SK-N-SH (cell line): ENCODE measurements at regions not wholly inside any gene's neighbourhood (a gene's known extent, or its start where the extent isn't known, plus 50 kb on each side); places are given as distances from the start of the nearest gene placed in this dataset.

Source experiments
- CTCF ChIA-PET: fragments of 300-600, 350-600 bp; formaldehyde crosslinking; extraction: SDS; loops from one replicate; lab custom pipeline; 2021; lab: Yijun Ruan, JAX
- POLR2A ChIA-PET: fragments of 350-600 bp; sonication (Branson Sonifier 250); formaldehyde crosslinking; extraction: SDS; loops from one replicate; lab custom pipeline; 2020; ENCODE audit warnings: antibody characterized with exemption, inconsistent platforms; lab: Yijun Ruan, JAX
- DNase-seq: peaks from one replicate; pipeline ENCODE4 v3.0.0; 2012
- H2AFZ ChIP-seq: fragments of 200-600 bp; sonication (generic); 2 replicates; pipeline ENCODE4 v1.8.1; 2016; ENCODE audit warnings: antibody characterized with exemption, mild to moderate bottlenecking, low read depth
- H3F3A ChIP-seq: fragments of 200-600 bp; sonication (generic); replicated peaks from 2 replicates; pipeline ENCODE3; 2016; ENCODE audit warnings: antibody characterized with exemption, mild to moderate bottlenecking; ENCODE audit not compliant: insufficient read depth
- H3K27ac ChIP-seq, 2 experiments: fragments of 200-500 bp in 1 of 2; fragments of 200-600 bp in 1 of 2; sonication (Bioruptor generic) in 1 of 2; sonication (generic), shearing (Covaris generic) in 1 of 2; 2 replicates each; pipeline versions ENCODE4 v1.5.1 to v1.6.1; 2014 to 2016; ENCODE audit warnings: low read depth in 2 of 2, inconsistent platforms in 1 of 2, low read length in 1 of 2, mild to moderate bottlenecking in 1 of 2, mixed read lengths in 1 of 2
- H3K27me3 ChIP-seq: fragments of 200-600 bp; sonication (generic), shearing (Covaris generic); 2 replicates; pipeline ENCODE4 v1.6.1; 2016; ENCODE audit warnings: mixed run types; ENCODE audit not compliant: insufficient read depth
- H3K36me3 ChIP-seq, 2 experiments: fragments of 200-500 bp in 1 of 2; fragments of 200-600 bp in 1 of 2; sonication (Bioruptor generic) in 1 of 2; sonication (generic) in 1 of 2; replicated peaks in 1 of 2; 2 replicates each; pipeline versions ENCODE3 to v1.5.1; 2014 to 2016; ENCODE audit warnings: low read length in 1 of 2, mild to moderate bottlenecking in 1 of 2; ENCODE audit not compliant: insufficient read depth in 2 of 2, control insufficient read depth in 1 of 2
- H3K4me1 ChIP-seq, 2 experiments: fragments of 200-500 bp in 1 of 2; fragments of 200-600 bp in 1 of 2; sonication (Bioruptor generic) in 1 of 2; sonication (generic), shearing (Covaris generic) in 1 of 2; 2 replicates each; pipeline versions ENCODE4 v1.5.1 to v1.6.1; 2014 to 2016; ENCODE audit warnings: low read depth in 1 of 2, low read length in 1 of 2, mixed run types in 1 of 2; ENCODE audit not compliant: insufficient read depth in 2 of 2, control insufficient read depth in 1 of 2
- H3K4me2 ChIP-seq: fragments of 200-600 bp; sonication (generic), shearing (Covaris generic); 2 replicates; pipeline ENCODE4 v1.6.1; 2017; ENCODE audit warnings: mixed run types
- H3K4me3 ChIP-seq, 2 experiments: fragments of 200-500 bp in 1 of 2; fragments of 200-600 bp in 1 of 2; sonication (Bioruptor generic) in 1 of 2; sonication (generic), shearing (Covaris generic) in 1 of 2; 2 replicates each; pipeline versions ENCODE4 v1.5.1 to v1.8.1; 2014 to 2016; ENCODE audit warnings: low read depth in 2 of 2, inconsistent platforms in 1 of 2, low read length in 1 of 2, mild to moderate bottlenecking in 1 of 2, mixed read lengths in 1 of 2, moderate library complexity in 1 of 2
- H3K79me2 ChIP-seq: fragments of 200-600 bp; sonication (generic); 2 replicates; pipeline ENCODE4 v1.8.1; 2017; ENCODE audit warnings: mild to moderate bottlenecking; ENCODE audit not compliant: insufficient read depth
- H3K9ac ChIP-seq: fragments of 200-600 bp; sonication (generic); 2 replicates; pipeline ENCODE4 v1.6.1; 2017; ENCODE audit warnings: mixed run types
- H3K9me2 ChIP-seq: fragments of 200-600 bp; sonication (generic); 2 replicates; pipeline ENCODE4 v1.6.1; 2017; ENCODE audit warnings: mixed run types
- H3K9me3 ChIP-seq: fragments of 200-600 bp; sonication (generic); 2 replicates; pipeline ENCODE4 v1.6.1; 2017; ENCODE audit warnings: mixed run types, mild to moderate bottlenecking, moderate library complexity
- H4K20me1 ChIP-seq: fragments of 200-600 bp; sonication (generic); 2 replicates; pipeline ENCODE4 v1.6.1; 2017; ENCODE audit warnings: mild to moderate bottlenecking, mixed run types; ENCODE audit not compliant: insufficient read depth
- CHD2 ChIP-seq: fragments of 150-350 bp; IDR thresholded peaks from 2 replicates; pipeline ENCODE4 v1.6.1; 2018; ENCODE audit warnings: low read length; ENCODE audit not compliant: partially characterized antibody
- CTCF ChIP-seq: fragments of 200-600 bp; sonication (generic); IDR thresholded peaks from 2 replicates; pipeline ENCODE4 v1.6.1; 2017; ENCODE audit warnings: antibody characterized with exemption, mild to moderate bottlenecking, moderate library complexity
- ELF1 ChIP-seq: IDR thresholded peaks from 2 replicates; pipeline ENCODE4 v1.4.0; 2012
- EP300 ChIP-seq, 2 experiments: IDR thresholded peaks; 2 replicates each; pipeline versions ENCODE4 v1.4.0 to v1.6.1; 2012; ENCODE audit warnings: borderline replicate concordance in 1 of 2, low read depth in 1 of 2, low read length in 1 of 2
- FOSL2 ChIP-seq: IDR thresholded peaks from 2 replicates; pipeline ENCODE4 v1.4.0; 2012; ENCODE audit warnings: low read depth, mild to moderate bottlenecking, moderate library complexity, borderline replicate concordance
- FOXM1 ChIP-seq: IDR thresholded peaks from 2 replicates; pipeline ENCODE4 v1.4.0; 2012; ENCODE audit warnings: low read depth, mild to moderate bottlenecking
- GATA2 ChIP-seq: sonication (generic); formaldehyde crosslinking; IDR thresholded peaks from 2 replicates; pipeline ENCODE4 v1.5.0; 2020; ENCODE audit warnings: mild to moderate bottlenecking, missing genetic modification reagents
- MAX ChIP-seq: IDR thresholded peaks from 2 replicates; pipeline ENCODE4 v1.4.0; 2012; ENCODE audit warnings: low read depth
- MEF2A ChIP-seq: IDR thresholded peaks from 2 replicates; pipeline ENCODE4 v1.4.0; 2012; ENCODE audit warnings: low read depth, borderline replicate concordance
- MXI1 ChIP-seq: IDR thresholded peaks from 2 replicates; pipeline ENCODE4 v1.6.1; 2012; ENCODE audit warnings: mild to moderate bottlenecking, low read depth, low read length, improper control_type of control experiment
- RCOR1 ChIP-seq: fragments of 150-350 bp; IDR thresholded peaks from 2 replicates; pipeline ENCODE4 v1.6.1; 2017; ENCODE audit warnings: antibody characterized with exemption, low read length
- RFX5 ChIP-seq: IDR thresholded peaks from 2 replicates; pipeline ENCODE4 v1.6.1; 2012; ENCODE audit warnings: mild to moderate bottlenecking, improper control_type of control experiment, low read length
- SMC3 ChIP-seq: IDR thresholded peaks from 2 replicates; pipeline ENCODE4 v1.6.1; 2012; ENCODE audit warnings: low read depth, low read length, improper control_type of control experiment
- TAF1 ChIP-seq: IDR thresholded peaks from 2 replicates; pipeline ENCODE4 v1.6.1; 2012; ENCODE audit warnings: low read depth, mild to moderate bottlenecking, low read length, moderate library complexity, borderline replicate concordance
- TCF12 ChIP-seq: IDR thresholded peaks from 2 replicates; pipeline ENCODE4 v1.4.0; 2012
- YY1 ChIP-seq: IDR thresholded peaks from 2 replicates; pipeline ENCODE4 v1.4.0; 2012; ENCODE audit warnings: low read depth, mild to moderate bottlenecking
- ZBTB33 ChIP-seq: IDR thresholded peaks from 2 replicates; pipeline ENCODE4 v1.4.0; 2012; ENCODE audit warnings: low read depth, borderline replicate concordance
- WGBS: methylation state at CpG from one replicate; pipeline ENCODE4 v1.1.6; 2017; ENCODE audit warnings: low lambda C conversion rate; 5-methylcytosine and 5-hydroxymethylcytosine counted together

GRCh38 chr2:23118894-23119293 lies 266.1 kb upstream of the KLHL29 start:
- Histone ChIP-seq H3K4me2 (no peak overlapping the region), H3K36me3 (no peaks in the 10 kb centered on the region), H3K9ac (no peak overlapping the region), H2AFZ (no peak overlapping the region), H3K27me3 (no peaks in the 10 kb centered on the region), H3F3A (no peaks in the 10 kb centered on the region), H3K79me2 (no peaks in the 10 kb centered on the region), H3K27ac (no peak overlapping the region), H3K4me1 (no peaks in the 10 kb centered on the region), H3K9me2 (no peaks in the 10 kb centered on the region), H3K9me3 (no peaks in the 10 kb centered on the region), H3K4me3 (no peak overlapping the region), H4K20me1 (no peaks in the 10 kb centered on the region)
- WGBS: 54% methylated on average over 11 of the region's 11 CpGs
- no peak for DNase-seq
- POLR2A ChIA-PET: no interaction called here
- TF ChIP-seq ZBTB33 (no peak), RFX5 (no peak), SMC3 (no peak), YY1 (no peak), GATA2 (no peak), CTCF (no peak), MAX (no peak), TAF1 (no peak), CHD2 (no peak), EP300 (IDR thresholded peaks at IDR 0.05; ENCODE audit: borderline replicate concordance in 1 of 2, low read depth in 1 of 2, low read length in 1 of 2) (no peak), RCOR1 (no peak)
- CTCF ChIA-PET: interaction anchor here (0.6 to 1.3 kb wide), 2 partner anchors 10 to 12 kb away, joined by 3 read pairs; no protein-coding TSS in a partner anchor

GRCh38 chr2:23120161-23120560 lies 264.8 kb upstream of the KLHL29 start:
- Histone ChIP-seq H3K4me2 (no peak overlapping the region), H3K9ac (no peak overlapping the region), H3K4me1 (no peaks in the 10 kb centered on the region), H3K79me2 (no peaks in the 10 kb centered on the region), H3K36me3 (no peaks in the 10 kb centered on the region), H3K4me3 (no peak overlapping the region), H3F3A (no peaks in the 10 kb centered on the region), H3K27ac (no peak overlapping the region), H3K27me3 (no peaks in the 10 kb centered on the region), H2AFZ (no peak overlapping the region), H3K9me3 (no peaks in the 10 kb centered on the region), H4K20me1 (no peaks in the 10 kb centered on the region), H3K9me2 (no peaks in the 10 kb centered on the region)
- TF ChIP-seq MXI1 (no peak), CHD2 (no peak), FOXM1 (no peak), MEF2A (no peak), RCOR1 (no peak), TCF12 (no peak), ZBTB33 (no peak), YY1 (no peak), ELF1 (no peak), FOSL2 (no peak), CTCF (no peak)
- 52% methylated on average over 4 of the region's 4 CpGs for WGBS
- ChIA-PET CTCF (interaction anchor here (0.6 to 0.9 kb wide), 2 partner anchors 23 to 808 kb away, joined by 3 read pairs; no protein-coding TSS in a partner anchor), POLR2A (no interaction called here)
- no peak for DNase-seq
